Activated CD4-positive, alpha-beta T cell treated with anti-CD3 and anti-CD28 coated beads for 36 hours (primary cell): ENCODE measurements at regions not wholly inside any gene's neighbourhood (a gene's known extent, or its start where the extent isn't known, plus 50 kb on each side); places are given as distances from the start of the nearest gene placed in this dataset.
"Not testable (repeated sequence)": the region's sequence is repeated elsewhere in the genome, so short reads cannot be mapped to it uniquely, and the experiment has no call there.

Experiments
- ATAC-seq: fragments of 200-7000 bp; cut with Tn5 transposase; one replicate; pipeline ENCODE4 v1.10.0; 2021; ENCODE audit warnings: mild to moderate bottlenecking, moderate library complexity
- CTCF ChIA-PET: fragments of 350-600 bp; sonication (Branson Sonifier 250); formaldehyde crosslinking; loops from one replicate; lab custom pipeline; 2021; ENCODE audit warnings: antibody characterized with exemption; lab: Charles Lee
- POLR2A ChIA-PET: fragments of 350-600 bp; sonication (Branson Sonifier 250); formaldehyde crosslinking; loops from one replicate; lab custom pipeline; 2021; ENCODE audit warnings: antibody characterized with exemption, inconsistent platforms; lab: Charles Lee
- DNase-seq: peaks from one replicate; pipeline ENCODE4 v3.0.0-alpha.2; 2020
- H3K27ac Mint-ChIP-seq: one replicate; pipeline ENCODE4 v1.8.0; 2021; ENCODE audit warnings: mixed read lengths
- H3K27me3 Mint-ChIP-seq: one replicate; pipeline ENCODE4 v1.8.0; 2021; ENCODE audit warnings: mixed read lengths
- H3K36me3 Mint-ChIP-seq: one replicate; pipeline ENCODE4 v1.8.0; 2021; ENCODE audit warnings: low read depth, mixed read lengths
- H3K4me1 Mint-ChIP-seq: one replicate; pipeline ENCODE4 v1.8.0; 2021; ENCODE audit warnings: mixed read lengths
- H3K4me3 Mint-ChIP-seq: one replicate; pipeline ENCODE4 v1.8.0; 2021; ENCODE audit warnings: mild to moderate bottlenecking, moderate library complexity, mixed read lengths
- H3K9me3 Mint-ChIP-seq: one replicate; pipeline ENCODE4 v1.8.0; 2021; ENCODE audit warnings: low read depth, mixed read lengths
- intact Hi-C, 2 experiments: fragments of 100-400 bp; cut with DNase I in 1 of 2; cut with micrococcal nuclease in 1 of 2; formaldehyde crosslinking; loops; one replicate each; pipeline versions ENCODE4 v1.14.2 to v1.15.1; 2022 to 2024; cut with DNase I, micrococcal nuclease

DNA sequence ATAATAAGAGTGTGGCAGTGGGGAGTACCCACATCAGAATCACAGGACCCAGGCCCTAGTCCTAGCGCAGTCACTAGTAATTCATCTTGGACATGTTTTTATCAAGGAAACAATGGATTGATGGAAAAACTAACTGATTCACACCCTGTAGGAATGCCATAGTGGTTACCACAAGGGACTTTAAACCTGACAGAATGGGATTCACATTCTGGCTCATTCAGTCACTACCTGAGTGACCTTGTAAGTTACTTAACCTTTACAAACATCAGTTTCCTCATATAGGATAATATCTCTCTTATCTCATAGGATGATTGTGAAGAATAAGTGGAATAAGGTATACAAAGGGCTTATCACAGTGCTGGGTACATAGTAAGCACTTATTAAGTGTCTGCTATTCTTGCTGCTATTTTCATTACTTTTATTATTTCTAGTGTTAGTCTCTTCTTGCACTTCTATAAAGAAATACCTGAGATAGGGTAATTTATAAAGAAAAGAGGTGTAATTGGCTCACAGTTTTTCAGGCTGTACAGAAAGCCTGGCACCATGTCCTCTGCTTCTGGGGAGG, 247.5 kb upstream of the KLF3 start:
- intact Hi-C loops: no loop called here
- Mint-ChIP-seq H3K4me3 (no peak overlapping the region), H3K27me3 (no peaks in the 10 kb centered on the region), H3K9me3 (peaks cover 10% of the 10 kb centered on the region), H3K27ac (no peak overlapping the region), H3K4me1 (peaks cover 10% of the 10 kb centered on the region), H3K36me3 (peaks cover 6% of the 10 kb centered on the region)
- ChIA-PET POLR2A (no interaction called here), CTCF (no interaction called here)
- DNase-seq (no peak), ATAC-seq (no peak)

GRCh38 chr4:38420254-38420653, 243.7 kb upstream of the KLF3 start:
- CTCF ChIA-PET, DNase-seq, H3K27ac Mint-ChIP-seq, POLR2A ChIA-PET, intact Hi-C loops, H3K4me3 Mint-ChIP-seq, H3K27me3 Mint-ChIP-seq, ATAC-seq, H3K4me1 Mint-ChIP-seq, H3K36me3 Mint-ChIP-seq: not testable (repeated sequence)
- H3K9me3 Mint-ChIP-seq: peaks cover 10% of the 10 kb centered on the region

GRCh38 chr4:38422850-38423249, 241.1 kb upstream of the KLF3 start:
- H3K4me3 Mint-ChIP-seq: no peak overlapping the region
- no peak for ATAC-seq
- H3K27ac Mint-ChIP-seq: no peak overlapping the region
- H3K9me3 Mint-ChIP-seq: peaks cover 10% of the 10 kb centered on the region
- no peaks in the 10 kb centered on the region for H3K27me3 Mint-ChIP-seq
- H3K36me3 Mint-ChIP-seq: peaks cover 6% of the 10 kb centered on the region
- intact Hi-C loops: no loop called here
- DNase-seq: no peak
- no peaks in the 10 kb centered on the region for H3K4me1 Mint-ChIP-seq
- ChIA-PET CTCF (interaction anchor here (0.6 kb wide), 1 partner anchor 58 kb away, joined by 3 read pairs; no protein-coding TSS in a partner anchor), POLR2A (no interaction called here)

- intact Hi-C loops: no loop called here
- Mint-ChIP-seq H3K36me3 (peaks cover 6% of the 10 kb centered on the region), H3K9me3 (peaks cover 10% of the 10 kb centered on the region), H3K4me3 (no peak overlapping the region), H3K4me1 (no peaks in the 10 kb centered on the region), H3K27me3 (no peaks in the 10 kb centered on the region), H3K27ac (no peak overlapping the region)
- DNase-seq (no peak), ATAC-seq (no peak)
- CTCF ChIA-PET: no interaction called here
- POLR2A ChIA-PET: no interaction called here
These were observed 239.7 kb upstream of the KLF3 start for GRCh38 chr4:38424151-38424871.

- ChIA-PET POLR2A (no interaction called here), CTCF (no interaction called here)
- DNase-seq (no peak), ATAC-seq (no peak)
- Mint-ChIP-seq H3K4me3 (no peak overlapping the region), H3K4me1 (no peaks in the 10 kb centered on the region), H3K36me3 (no peaks in the 10 kb centered on the region), H3K27me3 (no peaks in the 10 kb centered on the region), H3K9me3 (no peaks in the 10 kb centered on the region), H3K27ac (no peak overlapping the region)
- intact Hi-C loops: no loop called here
These were observed 237.5 kb upstream of the KLF3 start for GRCh38 chr4:38426532-38426931.

- Mint-ChIP-seq H3K27ac (no peak overlapping the region), H3K36me3 (no peaks in the 10 kb centered on the region), H3K9me3 (peaks cover 8% of the 10 kb centered on the region), H3K4me3 (no peak overlapping the region), H3K4me1 (no peaks in the 10 kb centered on the region), H3K27me3 (no peaks in the 10 kb centered on the region)
- DNase-seq: no peak
- intact Hi-C loops: no loop called here
- ATAC-seq: no peak
- CTCF ChIA-PET: no interaction called here
- POLR2A ChIA-PET: no interaction called here
These were observed 233.2 kb upstream of the KLF3 start for GRCh38 chr4:38430841-38431240.

- Mint-ChIP-seq H3K4me1 (no peaks in the 10 kb centered on the region), H3K27me3 (no peaks in the 10 kb centered on the region), H3K9me3 (peaks cover 11% of the 10 kb centered on the region), H3K36me3 (peaks cover 1% of the 10 kb centered on the region), H3K4me3 (no peak overlapping the region), H3K27ac (no peak overlapping the region)
- DNase-seq (no peak), ATAC-seq (no peak)
- ChIA-PET CTCF (interaction anchor here (0.6 to 0.7 kb wide), 3 partner anchors 12 to 605 kb away, joined by 3 to 5 read pairs (median 3); no protein-coding TSS in a partner anchor), POLR2A (no interaction called here)
- intact Hi-C loops: no loop called here
These were observed 221.8 kb upstream of the KLF3 start for GRCh38 chr4:38442073-38442788.

DNA sequence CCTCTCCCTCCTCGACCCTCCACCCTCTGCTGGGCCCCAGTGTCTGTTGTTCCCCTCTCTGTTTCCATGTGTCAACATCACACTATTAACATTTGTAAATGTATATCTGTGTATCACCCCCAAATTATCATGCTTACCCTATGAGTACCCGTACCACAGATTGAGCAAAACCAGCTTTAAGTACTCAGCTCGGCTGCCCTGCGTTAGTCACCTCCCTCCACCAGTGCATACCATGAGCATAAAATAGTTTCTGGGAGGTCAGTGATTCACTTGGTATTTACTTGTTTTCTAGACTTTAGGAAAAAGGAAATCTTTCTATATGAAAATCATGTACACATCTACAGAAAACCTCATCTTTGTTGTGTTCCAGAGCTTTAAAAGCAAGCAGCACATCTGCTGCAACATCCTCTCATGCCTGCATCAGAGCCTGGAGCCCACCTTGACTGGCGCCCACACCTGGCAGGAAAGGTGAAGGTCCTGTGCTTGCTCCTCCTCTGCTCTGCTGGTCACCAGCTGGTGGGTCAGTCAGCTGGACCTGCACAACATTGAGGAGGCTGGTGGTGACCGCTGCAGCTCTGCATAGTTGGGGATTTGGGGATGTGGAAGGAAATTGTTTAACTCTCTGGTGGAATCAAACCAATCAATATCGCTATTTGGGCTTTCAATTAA, 214.4 kb upstream of the KLF3 start:
- Mint-ChIP-seq H3K9me3 (peaks cover 23% of the 10 kb centered on the region), H3K4me1 (peaks cover 35% of the 10 kb centered on the region), H3K36me3 (peaks cover 6% of the 10 kb centered on the region), H3K4me3 (no peak overlapping the region), H3K27ac (no peak overlapping the region), H3K27me3 (peaks cover 7% of the 10 kb centered on the region)
- CTCF ChIA-PET: interaction anchor here (0.7 kb wide), 1 partner anchor 15 kb away, joined by 3 read pairs; no protein-coding TSS in a partner anchor
- no peak for DNase-seq
- intact Hi-C loops: loop anchor here (5.0 to 10.0 kb wide), 2 partner anchors 115 to 132 kb away; no protein-coding TSS in a partner anchor
- POLR2A ChIA-PET: no interaction called here
- ATAC-seq: no peak

DNA sequence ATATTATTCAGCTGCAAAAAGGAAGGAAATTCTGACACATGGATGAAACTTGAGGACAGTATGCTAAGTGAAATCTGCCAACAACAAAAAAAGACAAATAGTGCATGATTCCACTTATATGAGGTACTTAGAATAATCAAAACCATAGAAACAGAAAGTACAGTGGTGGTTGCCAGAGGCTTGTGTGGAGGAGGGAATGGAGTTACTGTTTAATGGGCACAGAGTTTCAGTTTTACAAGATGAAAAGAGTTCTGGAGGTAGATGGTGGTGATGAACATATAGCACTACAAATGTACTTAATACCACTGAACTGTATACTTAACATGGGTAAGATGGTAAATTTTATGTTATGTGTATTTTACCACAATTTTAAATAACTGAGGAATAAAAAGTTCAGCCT, 212.0 kb upstream of the KLF3 start:
- ATAC-seq: peak; percentile 40
- ChIA-PET POLR2A (no interaction called here), CTCF (no interaction called here)
- Mint-ChIP-seq H3K4me3 (no peak overlapping the region), H3K27me3 (peaks cover 12% of the 10 kb centered on the region), H3K9me3 (peaks cover 20% of the 10 kb centered on the region), H3K4me1 (peaks cover 57% of the 10 kb centered on the region), H3K36me3 (peaks cover 6% of the 10 kb centered on the region), H3K27ac (no peak overlapping the region)
- intact Hi-C loops: loop anchor here (5.0 to 10.0 kb wide), 2 partner anchors 113 to 135 kb away; no protein-coding TSS in a partner anchor
- no peak for DNase-seq

DNA sequence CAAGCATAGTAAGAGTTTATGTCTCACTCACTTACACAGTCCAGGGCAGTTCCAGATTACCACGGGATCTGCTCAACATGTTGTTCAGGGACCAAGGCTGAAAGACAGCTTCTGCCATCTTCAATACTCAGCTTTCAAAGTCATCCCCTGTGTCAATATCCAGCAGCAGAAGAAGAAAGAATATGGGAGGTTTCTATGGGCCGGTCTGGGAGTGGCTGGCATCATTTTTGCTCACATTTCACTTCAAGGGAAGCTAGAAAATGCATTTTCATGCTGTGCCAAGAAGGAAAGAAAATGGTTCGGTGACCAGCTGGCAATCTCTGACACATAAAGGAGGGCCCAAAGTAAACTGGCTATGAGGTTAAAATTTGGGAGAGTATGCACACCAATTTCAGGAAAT, 211.5 kb upstream of the KLF3 start:
- ATAC-seq (no peak), DNase-seq (no peak)
- intact Hi-C loops: loop anchor here (5.0 to 10.0 kb wide), 2 partner anchors 112 to 135 kb away; no protein-coding TSS in a partner anchor
- Mint-ChIP-seq H3K27me3 (peaks cover 12% of the 10 kb centered on the region), H3K27ac (no peak overlapping the region), H3K36me3 (peaks cover 6% of the 10 kb centered on the region), H3K9me3 (peaks cover 17% of the 10 kb centered on the region), H3K4me1 (peaks cover 57% of the 10 kb centered on the region), H3K4me3 (no peak overlapping the region)
- CTCF ChIA-PET: no interaction called here
- POLR2A ChIA-PET: no interaction called here

- CTCF ChIA-PET: interaction anchor here (0.6 kb wide), 1 partner anchor 146 kb away, joined by 3 read pairs; no protein-coding TSS in a partner anchor
- H3K4me1 Mint-ChIP-seq: peaks cover 57% of the 10 kb centered on the region
- ATAC-seq: peak; percentile 19
These were observed 210.6 kb upstream of the KLF3 start for GRCh38 chr4:38453253-38453881.

More at GRCh38 chr4:38453253-38453881, 210.6 kb upstream of the KLF3 start:
- Mint-ChIP-seq H3K4me3 (no peak overlapping the region), H3K27ac (no peak overlapping the region), H3K27me3 (peaks cover 12% of the 10 kb centered on the region), H3K36me3 (peaks cover 6% of the 10 kb centered on the region), H3K9me3 (peaks cover 14% of the 10 kb centered on the region)
- DNase-seq: no peak
- intact Hi-C loops: loop anchor here (5.0 to 10.0 kb wide), 2 partner anchors 111 to 136 kb away; no protein-coding TSS in a partner anchor
- POLR2A ChIA-PET: no interaction called here
